GM12878 (cell line): ENCODE measurements at regions not wholly inside any gene's neighbourhood (a gene's known extent, or its start where the extent isn't known, plus 50 kb on each side); places are given as distances from the start of the nearest gene placed in this dataset.

ENCODE experiments used
- ATAC-seq: fragments of 200-7000 bp; cut with Tn5 transposase; 3 replicates; pipeline ENCODE4 v1.9.1; 2020; ENCODE audit warnings: mild to moderate bottlenecking, moderate library complexity
- BruUV-seq: library from RNA; stranded (reverse); fragments of 400-500 nt; replicated peaks from 2 replicates; lab custom pipeline; 2021; lab: Mats Ljungman, UMichigan
- CTCF ChIA-PET: fragments of 300-600 bp; sonication (Branson Sonifier 250); formaldehyde crosslinking; extraction: SDS; loops from one replicate; lab custom pipeline; 2021; ENCODE audit warnings: inconsistent platforms; lab: Yijun Ruan, JAX
- POLR2A ChIA-PET: fragments of 350-600 bp; formaldehyde crosslinking; extraction: SDS; loops from one replicate; lab custom pipeline; 2021; ENCODE audit warnings: inconsistent platforms; lab: Charles Lee
- RAD21 ChIA-PET: fragments of 300-600 bp; sonication (Branson Sonifier 250); formaldehyde crosslinking; loops from one replicate; lab custom pipeline; 2023; ENCODE audit warnings: antibody characterized with exemption; ENCODE audit not compliant: unreplicated experiment; lab: Charles Lee
- SMC1A ChIA-PET: fragments of 300-600 bp; sonication (Branson Sonifier 250); formaldehyde crosslinking; loops from one replicate; lab custom pipeline; 2023; ENCODE audit not compliant: unreplicated experiment, uncharacterized antibody; lab: Charles Lee
- DNase-seq: peaks from one replicate; pipeline ENCODE4 v3.0.0-alpha.2; 2011; ENCODE audit warnings: low read depth, low spot score
- FAIRE-seq: peaks from 3 replicates; lab custom pipeline; 2011; peaks lifted over from hg19 to GRCh38; lab: Jason Lieb, UNC
- H2AFZ ChIP-seq: 2 replicates; pipeline ENCODE4 v1.6.0; 2011; ENCODE audit warnings: low read depth, low read length, control low read depth; ENCODE audit not compliant: control insufficient read depth
- H3K27ac ChIP-seq: 2 replicates; pipeline ENCODE4 v1.5.1; 2011; ENCODE audit warnings: control low read depth; ENCODE audit not compliant: control insufficient read depth, insufficient read depth
- H3K27me3 ChIP-seq, 2 experiments: replicated peaks in 1 of 2; 2 replicates each; pipeline versions ENCODE4 v1.6.0 to v1.6.1; 2011; ENCODE audit warnings: low read length in 1 of 2; ENCODE audit not compliant: control insufficient read depth in 2 of 2, insufficient read depth in 2 of 2
- H3K36me3 ChIP-seq, 2 experiments: 2 replicates each; pipeline ENCODE4 v1.5.1; 2011; ENCODE audit warnings: low read length in 1 of 2; ENCODE audit not compliant: control insufficient read depth in 2 of 2, insufficient read depth in 2 of 2
- H3K4me1 ChIP-seq: 2 replicates; pipeline ENCODE4 v1.6.1; 2011; ENCODE audit warnings: mild to moderate bottlenecking, low read length, moderate library complexity, mixed read lengths; ENCODE audit not compliant: control insufficient read depth, insufficient read depth
- H3K4me2 ChIP-seq: 2 replicates; pipeline ENCODE4 v1.6.0; 2011; ENCODE audit warnings: control low read depth; ENCODE audit not compliant: control insufficient read depth, insufficient read depth
- H3K4me3 ChIP-seq: fragments of 200-600 bp; sonication (generic); 2 replicates; pipeline ENCODE4 v1.5.1; 2016
- H3K79me2 ChIP-seq: 2 replicates; pipeline ENCODE4 v1.6.0; 2011; ENCODE audit warnings: low read length; ENCODE audit not compliant: control insufficient read depth, insufficient read depth
- H3K9ac ChIP-seq: 2 replicates; pipeline ENCODE4 v1.8.0; 2011; ENCODE audit warnings: low read length, control low read depth, mixed read lengths; ENCODE audit not compliant: control insufficient read depth, insufficient read depth
- H3K9me3 ChIP-seq: replicated peaks from 3 replicates; pipeline ENCODE4 v1.5.1; 2011; ENCODE audit warnings: mild to moderate bottlenecking, low read length; ENCODE audit not compliant: control insufficient read depth, insufficient read depth
- H4K20me1 ChIP-seq: 2 replicates; pipeline ENCODE4 v1.6.0; 2011; ENCODE audit not compliant: control insufficient read depth, insufficient read depth
- ASH2L ChIP-seq: fragments of 300-600, 200-600 bp; sonication (generic); IDR thresholded peaks from 2 replicates; pipeline ENCODE4 v1.6.1; 2017; ENCODE audit warnings: low read depth, mild to moderate bottlenecking, borderline replicate concordance
- ATF7 ChIP-seq: fragments of 450-650 bp; IDR thresholded peaks from 2 replicates; pipeline ENCODE4 v1.6.1; 2016; ENCODE audit warnings: low read depth, mild to moderate bottlenecking
- BACH1 ChIP-seq: fragments of 450-650 bp; IDR thresholded peaks from 2 replicates; pipeline ENCODE4 v1.6.1; 2017; ENCODE audit warnings: mild to moderate bottlenecking, borderline replicate concordance
- CEBPB ChIP-seq, 2 experiments: fragments of 150-350 bp in 1 of 2; IDR thresholded peaks; 2 replicates each; pipeline ENCODE4 v1.6.1; 2012 to 2014; ENCODE audit warnings: low read depth in 2 of 2, low read length in 2 of 2, borderline replicate concordance in 1 of 2, inconsistent platforms in 1 of 2
- ESRRA ChIP-seq: IDR thresholded peaks from 2 replicates; pipeline ENCODE4 v1.6.1; 2012; ENCODE audit warnings: mild to moderate bottlenecking, low read length, improper control_type of control experiment
- HCFC1 ChIP-seq: fragments of 150-350 bp; IDR thresholded peaks from 2 replicates; pipeline ENCODE4 v1.6.1; 2014; ENCODE audit warnings: low read length
- IRF4 ChIP-seq: IDR thresholded peaks from 2 replicates; pipeline ENCODE4 v1.6.1; 2011; ENCODE audit warnings: low read depth, low read length
- IRF5 ChIP-seq: fragments of 450-650 bp; IDR thresholded peaks from 2 replicates; pipeline ENCODE4 v1.6.1; 2017; ENCODE audit warnings: borderline replicate concordance
- MLLT1 ChIP-seq: fragments of 450-650 bp; IDR thresholded peaks from 2 replicates; pipeline ENCODE4 v1.6.1; 2016; ENCODE audit warnings: mild to moderate bottlenecking
- MYB ChIP-seq: fragments of 150-350 bp; IDR thresholded peaks from 2 replicates; pipeline ENCODE4 v1.6.1; 2014; ENCODE audit warnings: mild to moderate bottlenecking, low read depth, low read length, borderline replicate concordance
- NR2C2 ChIP-seq: IDR thresholded peaks from 2 replicates; pipeline ENCODE4 v1.6.1; 2011; ENCODE audit warnings: borderline replicate concordance, low read depth; ENCODE audit not compliant: control insufficient read depth, insufficient read length
- NR2F1 ChIP-seq: fragments of 450-650 bp; conservative IDR thresholded peaks from 2 replicates; pipeline ENCODE4 v1.6.1; 2017; ENCODE audit warnings: mild to moderate bottlenecking
- POLR2AphosphoS2 ChIP-seq: IDR thresholded peaks from 2 replicates; pipeline ENCODE4 v1.6.1; 2011; ENCODE audit warnings: low read depth, mild to moderate bottlenecking, low read length, improper control_type of control experiment, moderate library complexity
- RELA ChIP-seq: fragments of 450-650 bp; IDR thresholded peaks from 2 replicates; pipeline ENCODE4 v1.8.0; 2014; ENCODE audit warnings: borderline replicate concordance; ENCODE audit not compliant: partially characterized antibody
- RELB ChIP-seq: fragments of 450-650 bp; IDR thresholded peaks from 2 replicates; pipeline ENCODE4 v1.6.1; 2017; ENCODE audit warnings: low read depth, mild to moderate bottlenecking, moderate library complexity
- SIN3A ChIP-seq: IDR thresholded peaks from 2 replicates; pipeline ENCODE4 v1.6.1; 2012; ENCODE audit warnings: low read depth, low read length, improper control_type of control experiment
- WRNIP1 ChIP-seq: IDR thresholded peaks from 2 replicates; pipeline ENCODE4 v1.6.1; 2011; ENCODE audit warnings: low read depth, low read length, improper control_type of control experiment, borderline replicate concordance
- YY1 ChIP-seq: IDR thresholded peaks from 2 replicates; pipeline ENCODE4 v1.6.1; 2011; ENCODE audit warnings: low read depth, mild to moderate bottlenecking, low read length
- ZNF217 ChIP-seq: fragments of 450-650 bp; IDR thresholded peaks from 2 replicates; pipeline ENCODE4 v1.6.1; 2017; ENCODE audit warnings: antibody characterized with exemption, mild to moderate bottlenecking
- in situ Hi-C: fragments of 300-500 bp; cut with MboI; formaldehyde crosslinking; loops from 9 replicates; pipeline ENCODE4 v1.14.3; 2018; ENCODE audit warnings: mixed read lengths
- intact Hi-C: fragments of 100-400 bp; cut with micrococcal nuclease; formaldehyde crosslinking; loops from one replicate; pipeline ENCODE4 v1.14.2; 2022; ENCODE audit not compliant: unreplicated experiment
- TF ChIP-seq, protein P1 (sequence below), 3 experiments: IDR thresholded peaks in 2 of 3; conservative IDR thresholded peaks in 1 of 3; 2 replicates each; pipeline ENCODE4 v1.5.1; 2011; ENCODE audit warnings: low read depth in 3 of 3, low read length in 3 of 3, mild to moderate bottlenecking in 3 of 3, control low read depth in 2 of 3, moderate library complexity in 2 of 3, inconsistent platforms in 1 of 3, mixed read lengths in 1 of 3; ENCODE audit not compliant: control insufficient read depth in 2 of 3, insufficient read depth in 1 of 3; ENCODE audit errors: extremely low read depth in 1 of 3

GRCh38 chr7:25850216-25850615 is 301.8 kb upstream of the NFE2L3 start:
- no peak for DNase-seq
- RAD21 ChIA-PET = no interaction called here
- in situ Hi-C loops (loop anchor here (5.0 kb wide), 1 partner anchor 588 kb away; no protein-coding TSS in a partner anchor), intact Hi-C loops (loop anchor here (2.0 to 5.0 kb wide), 4 partner anchors 128 to 589 kb away; no protein-coding TSS in a partner anchor)
- CTCF ChIA-PET = interaction anchor here (0.9 to 1.5 kb wide), 2 partner anchors 20 to 28 kb away, joined by 3 to 4 read pairs; no protein-coding TSS in a partner anchor
- H3K4me2 ChIP-seq = no peak overlapping the region
- H3K4me3 ChIP-seq = no peak overlapping the region
- H3K4me1 ChIP-seq = peaks cover 4% of the 10 kb centered on the region; the same call in 1 of the 2 replicates
- no peaks in the 10 kb centered on the region for H3K36me3 ChIP-seq
- no peak for FAIRE-seq
- H4K20me1 ChIP-seq = no peaks in the 10 kb centered on the region
- POLR2A ChIA-PET = no interaction called here
- SMC1A ChIA-PET = no interaction called here
- H3K27me3 ChIP-seq = peaks cover 8 to 18% of the 10 kb centered on the region in 2 experiments
- H3K79me2 ChIP-seq = no peaks in the 10 kb centered on the region
- H3K9ac ChIP-seq = no peak overlapping the region
- BruUV-seq = no TSS peak
- H2AFZ ChIP-seq = no peak overlapping the region
- TF ChIP-seq ESRRA (no peak), MLLT1 (no peak), ATF7 (no peak), YY1 (no peak), NR2C2 (no peak), RELB (no peak), HCFC1 (no peak), MYB (no peak), BACH1 (no peak), WRNIP1 (no peak), ZNF217 (no peak), NR2F1 (no peak), SIN3A (no peak), RELA (no peak), ASH2L (no peak), CEBPB (IDR thresholded peaks at IDR 0.05; ENCODE audit: borderline replicate concordance in 1 of 2, low read depth in 2 of 2, low read length in 2 of 2) (no peak), POLR2AphosphoS2 (no peak), IRF5 (no peak), IRF4 (no peak)
- TF ChIP-seq, protein P1, sequence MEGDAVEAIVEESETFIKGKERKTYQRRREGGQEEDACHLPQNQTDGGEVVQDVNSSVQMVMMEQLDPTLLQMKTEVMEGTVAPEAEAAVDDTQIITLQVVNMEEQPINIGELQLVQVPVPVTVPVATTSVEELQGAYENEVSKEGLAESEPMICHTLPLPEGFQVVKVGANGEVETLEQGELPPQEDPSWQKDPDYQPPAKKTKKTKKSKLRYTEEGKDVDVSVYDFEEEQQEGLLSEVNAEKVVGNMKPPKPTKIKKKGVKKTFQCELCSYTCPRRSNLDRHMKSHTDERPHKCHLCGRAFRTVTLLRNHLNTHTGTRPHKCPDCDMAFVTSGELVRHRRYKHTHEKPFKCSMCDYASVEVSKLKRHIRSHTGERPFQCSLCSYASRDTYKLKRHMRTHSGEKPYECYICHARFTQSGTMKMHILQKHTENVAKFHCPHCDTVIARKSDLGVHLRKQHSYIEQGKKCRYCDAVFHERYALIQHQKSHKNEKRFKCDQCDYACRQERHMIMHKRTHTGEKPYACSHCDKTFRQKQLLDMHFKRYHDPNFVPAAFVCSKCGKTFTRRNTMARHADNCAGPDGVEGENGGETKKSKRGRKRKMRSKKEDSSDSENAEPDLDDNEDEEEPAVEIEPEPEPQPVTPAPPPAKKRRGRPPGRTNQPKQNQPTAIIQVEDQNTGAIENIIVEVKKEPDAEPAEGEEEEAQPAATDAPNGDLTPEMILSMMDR (IDR thresholded peaks at IDR 0.05 in 2 of 3, conservative IDR thresholded peaks at IDR 0.05 in 1 of 3; ENCODE audit: control insufficient read depth in 2 of 3, extremely low read depth in 1 of 3, insufficient read depth in 1 of 3, low read depth in 3 of 3, low read length in 3 of 3) = no peak
- TF ChIP-seq, all 136 proteins: peak for 0
- Histone ChIP-seq H3K27ac (no peak overlapping the region), H3K9me3 (peaks cover 4% of the 10 kb centered on the region; the same call in 2 of the 3 replicates)
- ATAC-seq = no peak
